Spleen (tissue), 7 donors: ENCODE measurements at regions not wholly inside any gene's neighbourhood (a gene's known extent, or its start where the extent isn't known, plus 50 kb on each side); places are given as distances from the start of the nearest gene placed in this dataset.

Experiments
- POLR2AphosphoS5 ChIP-seq, 3 donors: sonication (generic); formaldehyde crosslinking; IDR thresholded peaks; one replicate each; pipeline ENCODE4 v1.5.1; 2017; ENCODE audit warnings: antibody characterized with exemption in 3 of 3
- TF ChIP-seq, protein P1 (sequence below), 11 experiments: fragments of 200-600 bp in 7 of 11; fragments of 450-650 bp in 4 of 11; sonication (generic) in 4 of 11; IDR thresholded peaks in 8 of 11; conservative IDR thresholded peaks in 3 of 11; 1 replicate in 7 of 11; 2 replicates in 4 of 11; pipeline versions ENCODE4 v1.4.0 to v1.8.0; 2016 to 2021; ENCODE audit warnings: antibody characterized with exemption in 11 of 11, inconsistent platforms in 4 of 11, mild to moderate bottlenecking in 1 of 11
- donor health status: DM: no; HTN: no; CAD: no; lungs with moderate emphysema.
- donor health status: DM: no; HTN: no; CAD: no.
- donor health status: DM: no; HTN: no; CAD: no.

DNA sequence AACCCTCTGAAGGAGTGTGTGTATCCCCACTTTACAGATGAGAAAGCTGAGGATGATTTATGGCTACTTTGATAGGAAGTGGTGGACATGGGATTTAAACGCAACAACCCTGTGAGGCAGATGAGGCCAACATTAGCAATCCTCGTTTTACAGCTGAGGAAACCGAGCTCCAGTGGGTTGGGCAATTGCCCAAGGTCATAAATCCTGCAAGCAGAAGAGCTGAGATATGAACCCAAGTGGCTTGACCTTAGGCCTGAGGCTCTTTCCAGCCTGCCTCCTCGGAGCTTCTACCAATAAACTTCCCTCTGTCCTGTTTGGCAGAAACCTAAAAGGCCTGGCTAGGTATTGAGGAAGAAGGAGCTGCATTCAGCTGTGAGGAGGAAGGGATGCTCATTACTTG, 185.5 kb upstream of the RBPJ start:
- TF ChIP-seq, protein P1, sequence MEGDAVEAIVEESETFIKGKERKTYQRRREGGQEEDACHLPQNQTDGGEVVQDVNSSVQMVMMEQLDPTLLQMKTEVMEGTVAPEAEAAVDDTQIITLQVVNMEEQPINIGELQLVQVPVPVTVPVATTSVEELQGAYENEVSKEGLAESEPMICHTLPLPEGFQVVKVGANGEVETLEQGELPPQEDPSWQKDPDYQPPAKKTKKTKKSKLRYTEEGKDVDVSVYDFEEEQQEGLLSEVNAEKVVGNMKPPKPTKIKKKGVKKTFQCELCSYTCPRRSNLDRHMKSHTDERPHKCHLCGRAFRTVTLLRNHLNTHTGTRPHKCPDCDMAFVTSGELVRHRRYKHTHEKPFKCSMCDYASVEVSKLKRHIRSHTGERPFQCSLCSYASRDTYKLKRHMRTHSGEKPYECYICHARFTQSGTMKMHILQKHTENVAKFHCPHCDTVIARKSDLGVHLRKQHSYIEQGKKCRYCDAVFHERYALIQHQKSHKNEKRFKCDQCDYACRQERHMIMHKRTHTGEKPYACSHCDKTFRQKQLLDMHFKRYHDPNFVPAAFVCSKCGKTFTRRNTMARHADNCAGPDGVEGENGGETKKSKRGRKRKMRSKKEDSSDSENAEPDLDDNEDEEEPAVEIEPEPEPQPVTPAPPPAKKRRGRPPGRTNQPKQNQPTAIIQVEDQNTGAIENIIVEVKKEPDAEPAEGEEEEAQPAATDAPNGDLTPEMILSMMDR (IDR thresholded peaks at IDR 0.05 in 8 of 11, conservative IDR thresholded peaks at IDR 0.05 in 3 of 11): no peak
- no peak for TF ChIP-seq POLR2AphosphoS5 (IDR thresholded peaks at IDR 0.05)
